GM12873 (cell line): ENCODE measurements at regions not wholly inside any gene's neighbourhood (a gene's known extent, or its start where the extent isn't known, plus 50 kb on each side); places are given as distances from the start of the nearest gene placed in this dataset.

ENCODE experiments used
- CTCF ChIP-seq: IDR thresholded peaks from 2 replicates; pipeline ENCODE4 v1.5.1; 2012; ENCODE audit warnings: low read depth, mild to moderate bottlenecking, moderate library complexity, low read length, control low read depth; ENCODE audit not compliant: insufficient read depth; ENCODE audit errors: missing control alignments

- TF ChIP-seq CTCF: no peak
Observed at GRCh38 chr6:167677422-167677789, 149.3 kb upstream of the AFDN start.

- TF ChIP-seq CTCF: no peak
Observed at GRCh38 chr6:167678102-167679101, 148.3 kb upstream of the AFDN start.

- TF ChIP-seq CTCF: no peak
Observed at GRCh38 chr6:167679122-167679736, 147.5 kb upstream of the AFDN start.

- TF ChIP-seq CTCF: no peak
Observed at GRCh38 chr6:167679790-167680604, 146.7 kb upstream of the AFDN start.

- no peak for TF ChIP-seq CTCF
Observed at GRCh38 chr6:167680605-167681149, 146.0 kb upstream of the AFDN start.

- TF ChIP-seq CTCF: no peak
Observed at GRCh38 chr6:167682125-167682524, 144.6 kb upstream of the AFDN start.

GRCh38 chr6:167682546-167683027 lies 144.1 kb upstream of the AFDN start:
- no peak for TF ChIP-seq CTCF
